ENCODE measurements at regions not wholly inside any gene's neighbourhood (a gene's known extent, or its start where the extent isn't known, plus 50 kb on each side); places are given as distances from the start of the nearest gene placed in this dataset.

DNA sequence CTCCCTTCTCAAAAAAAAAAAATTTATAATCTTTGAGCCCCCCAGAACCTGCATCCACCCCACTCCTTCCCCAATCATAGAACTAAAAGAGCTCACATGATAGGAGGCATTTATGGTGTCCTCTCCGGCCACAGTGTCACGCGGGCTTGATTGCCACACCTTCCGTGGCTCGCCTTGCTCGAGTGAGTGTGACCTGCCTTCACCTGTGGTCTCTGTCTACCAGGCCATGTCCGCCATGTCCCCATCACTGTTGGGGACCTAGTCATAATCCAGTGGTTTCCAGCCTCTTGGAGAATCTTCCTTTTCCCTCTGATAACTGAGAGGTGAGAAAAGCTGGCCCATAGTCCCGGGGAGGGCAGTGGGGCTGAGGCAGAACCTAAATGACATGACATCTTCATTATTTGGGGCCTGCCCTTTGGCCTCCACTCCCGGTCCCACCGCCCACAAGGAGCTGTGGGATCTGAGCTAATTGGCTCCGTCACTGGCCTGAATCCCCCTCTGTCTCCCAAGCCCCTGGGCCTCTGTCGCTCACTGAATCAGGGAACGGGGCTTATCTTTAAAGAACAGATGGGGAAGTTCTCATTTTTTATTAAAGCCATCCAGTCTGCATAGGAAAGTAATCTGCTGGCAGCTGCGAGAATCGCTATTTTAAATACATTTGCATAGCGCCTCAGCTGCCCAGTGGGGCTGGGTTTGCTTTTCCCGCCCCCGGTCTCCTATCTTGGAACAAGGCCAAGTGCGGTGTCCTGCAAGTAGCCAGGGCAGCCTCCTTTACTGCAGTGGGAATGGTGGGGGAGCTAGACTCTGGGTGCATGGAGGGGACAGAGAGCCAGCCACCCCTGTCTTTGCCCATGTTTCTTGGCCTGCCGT, 197.6 kb upstream of the PMEPA1 start:
- no peak for TF ChIP-seq POLR2A (IDR thresholded peaks at IDR 0.05)
- TF ChIP-seq, protein P1, sequence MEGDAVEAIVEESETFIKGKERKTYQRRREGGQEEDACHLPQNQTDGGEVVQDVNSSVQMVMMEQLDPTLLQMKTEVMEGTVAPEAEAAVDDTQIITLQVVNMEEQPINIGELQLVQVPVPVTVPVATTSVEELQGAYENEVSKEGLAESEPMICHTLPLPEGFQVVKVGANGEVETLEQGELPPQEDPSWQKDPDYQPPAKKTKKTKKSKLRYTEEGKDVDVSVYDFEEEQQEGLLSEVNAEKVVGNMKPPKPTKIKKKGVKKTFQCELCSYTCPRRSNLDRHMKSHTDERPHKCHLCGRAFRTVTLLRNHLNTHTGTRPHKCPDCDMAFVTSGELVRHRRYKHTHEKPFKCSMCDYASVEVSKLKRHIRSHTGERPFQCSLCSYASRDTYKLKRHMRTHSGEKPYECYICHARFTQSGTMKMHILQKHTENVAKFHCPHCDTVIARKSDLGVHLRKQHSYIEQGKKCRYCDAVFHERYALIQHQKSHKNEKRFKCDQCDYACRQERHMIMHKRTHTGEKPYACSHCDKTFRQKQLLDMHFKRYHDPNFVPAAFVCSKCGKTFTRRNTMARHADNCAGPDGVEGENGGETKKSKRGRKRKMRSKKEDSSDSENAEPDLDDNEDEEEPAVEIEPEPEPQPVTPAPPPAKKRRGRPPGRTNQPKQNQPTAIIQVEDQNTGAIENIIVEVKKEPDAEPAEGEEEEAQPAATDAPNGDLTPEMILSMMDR (IDR thresholded peaks at IDR 0.05 in 8 of 11, conservative IDR thresholded peaks at IDR 0.05 in 3 of 11), result no peak
- no peak for TF ChIP-seq POLR2AphosphoS5 (IDR thresholded peaks at IDR 0.05)
